Eye (tissue), 1 donor: ENCODE measurements at regions not wholly inside any gene's neighbourhood (a gene's known extent, or its start where the extent isn't known, plus 50 kb on each side); places are given as distances from the start of the nearest gene placed in this dataset.
"Not testable (repeated sequence)": the region's sequence is repeated elsewhere in the genome, so short reads cannot be mapped to it uniquely, and the experiment has no call there.

ENCODE experiments used
- DNase-seq: peaks from one replicate; pipeline ENCODE4 v3.0.0-alpha.2; 2015

GRCh38 chr7:148515237-148515636 is 75.3 kb upstream of the C7orf33 start:
- DNase-seq, result no peak

DNA sequence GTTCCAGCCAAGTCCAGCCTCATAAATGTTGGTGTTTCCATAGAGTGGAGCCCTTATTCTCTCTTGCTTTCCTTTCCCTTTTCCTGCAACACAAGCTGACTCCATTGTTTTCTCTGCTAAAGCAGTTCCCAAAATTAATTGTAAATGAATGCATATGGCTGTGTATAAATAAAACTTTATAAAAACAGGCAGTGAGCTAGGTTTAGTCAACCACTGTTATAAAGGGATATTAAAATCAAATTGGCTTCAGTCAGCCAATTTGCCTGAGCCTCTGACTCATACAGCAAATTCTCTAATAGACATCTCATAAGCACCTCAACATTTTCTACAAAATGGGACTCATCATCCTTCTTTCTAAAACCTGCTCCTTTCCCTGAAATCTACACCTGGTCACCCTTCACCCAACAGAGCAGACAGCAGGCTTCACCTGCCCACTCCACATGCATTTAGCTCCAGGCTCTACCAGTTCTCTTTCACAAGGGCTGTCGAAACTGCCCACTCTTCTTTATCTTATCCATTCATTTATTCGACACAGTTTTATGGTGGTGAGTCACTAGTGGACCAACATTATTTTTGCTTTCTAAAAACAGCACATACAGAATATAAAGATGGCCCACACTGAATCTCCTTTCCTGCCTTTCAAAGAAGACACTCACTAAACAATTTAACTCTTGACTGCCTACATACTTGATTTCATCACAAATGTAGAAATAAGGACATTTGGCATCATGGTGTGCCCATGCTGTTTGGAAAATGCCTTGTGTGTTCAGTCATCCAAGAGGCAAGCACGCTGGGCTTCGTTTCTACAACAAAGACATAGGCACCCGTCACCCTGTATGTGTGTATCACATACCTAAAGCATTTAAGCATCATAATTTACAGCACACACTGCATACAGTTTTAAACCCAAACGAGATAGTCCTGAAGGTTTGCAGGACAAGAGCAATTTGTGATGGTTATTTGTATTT is 74.6 kb upstream of the C7orf33 start:
- peak; percentile 21 for DNase-seq

DNA sequence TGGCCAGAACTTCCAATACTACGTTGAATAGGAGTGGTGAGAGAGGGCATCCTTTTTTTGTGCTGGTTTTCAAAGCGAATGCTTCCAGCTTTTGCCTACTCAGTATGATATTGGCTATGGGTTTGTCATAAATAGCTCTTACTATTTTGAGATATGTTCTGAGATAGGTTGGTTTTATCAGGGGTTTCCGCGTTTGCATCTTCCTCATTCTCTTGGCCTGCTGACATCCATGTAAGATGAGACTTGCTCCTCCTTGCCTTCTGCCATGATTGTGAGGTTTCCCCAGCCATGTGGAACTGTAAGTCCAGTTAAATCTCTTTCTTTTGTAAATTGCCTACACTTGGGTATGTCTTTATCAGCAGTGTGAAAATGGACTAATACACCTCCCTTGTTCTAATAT is 71.2 kb upstream of the C7orf33 start:
- DNase-seq, result not testable (repeated sequence)

DNA sequence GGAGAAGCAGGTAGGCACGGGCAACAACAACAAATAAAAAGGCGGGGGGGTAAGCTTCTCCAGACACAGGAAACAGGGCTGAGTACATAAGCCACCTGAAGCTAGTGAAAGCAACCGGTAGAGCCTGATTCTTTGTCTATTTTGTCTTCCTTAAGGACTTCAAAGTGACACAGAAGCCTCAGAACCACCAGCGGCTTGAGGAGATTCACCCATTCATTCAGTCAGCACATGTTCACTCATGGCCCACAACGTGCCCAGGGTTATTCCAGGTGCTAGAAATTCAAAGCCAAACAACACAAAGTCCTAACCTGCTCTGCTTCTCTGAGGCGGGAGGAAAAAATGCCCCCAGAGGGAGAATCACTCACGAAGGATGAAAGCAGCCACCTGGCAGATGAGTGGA is 69.3 kb upstream of the C7orf33 start:
- no peak for DNase-seq

DNA sequence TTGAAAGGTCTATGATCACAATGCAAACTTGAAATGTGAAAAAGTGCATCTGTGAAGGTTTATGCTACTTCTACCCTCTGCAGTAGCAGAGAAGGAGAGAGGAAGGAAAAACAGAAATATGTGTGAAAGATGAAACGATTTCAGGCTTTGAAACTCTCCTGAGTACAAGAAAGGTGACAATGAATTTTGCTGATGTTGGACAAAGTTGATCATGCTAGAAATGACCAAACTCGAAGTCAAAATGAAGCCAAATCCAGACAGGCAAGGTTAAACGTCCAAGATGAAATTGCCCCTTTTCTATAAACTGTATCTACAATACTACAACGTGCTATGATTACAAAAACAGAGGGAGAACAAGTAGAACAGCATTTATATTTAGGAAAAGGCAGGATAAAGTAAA is 67.0 kb upstream of the C7orf33 start:
- no peak for DNase-seq

DNA sequence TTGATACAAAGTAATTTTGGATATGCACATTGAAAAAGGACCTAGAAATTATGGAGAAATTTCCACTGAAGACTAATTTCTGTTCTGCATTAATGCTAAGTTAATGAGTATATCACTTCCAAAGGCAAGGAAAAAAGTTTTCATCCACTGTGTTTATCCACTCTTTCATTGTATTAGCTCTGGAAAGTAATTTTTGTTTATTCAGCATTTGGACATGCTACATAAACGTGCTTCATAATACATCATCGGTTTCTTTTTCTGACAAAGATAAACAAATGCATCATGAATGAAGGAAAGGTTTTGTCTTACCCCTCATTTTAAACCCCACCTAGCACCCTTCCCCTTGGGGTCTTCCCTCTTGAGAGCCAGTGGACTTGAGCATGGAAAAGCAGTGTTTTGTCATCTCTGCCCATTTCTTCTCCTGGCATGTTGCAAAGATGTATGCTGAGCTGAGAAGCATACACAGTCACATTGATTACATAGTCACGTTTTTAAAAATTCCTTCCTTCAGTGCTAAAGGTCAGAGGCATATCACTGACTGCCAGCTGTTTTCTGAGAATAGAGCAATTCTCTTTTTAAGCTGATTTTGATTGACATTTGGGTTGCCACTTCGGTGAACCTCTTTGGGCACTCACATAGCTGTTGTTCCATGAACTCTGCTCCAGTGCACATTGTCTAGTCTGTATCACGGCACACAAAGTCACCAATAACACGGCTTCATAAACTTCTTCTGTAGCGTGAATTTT is 65.9 kb upstream of the C7orf33 start:
- DNase-seq, result peak; percentile 66

- DNase-seq, result peak; percentile 66
Observed at GRCh38 chr7:148527717-148528168, 62.8 kb upstream of the C7orf33 start.

GRCh38 chr7:148535217-148535616 is 55.3 kb upstream of the C7orf33 start:
- no peak for DNase-seq

- peak; percentile 67 for DNase-seq
Observed at GRCh38 chr7:148537435-148537834, 53.1 kb upstream of the C7orf33 start.

GRCh38 chr7:148540041-148540738 is 50.4 kb upstream of the C7orf33 start:
- DNase-seq, result no peak
